CD4-positive, alpha-beta T cell treated with Interleukin-15 for 1 hour (primary cell): ENCODE measurements at regions not wholly inside any gene's neighbourhood (a gene's known extent, or its start where the extent isn't known, plus 50 kb on each side); places are given as distances from the start of the nearest gene placed in this dataset.
"Not testable (repeated sequence)": the region's sequence is repeated elsewhere in the genome, so short reads cannot be mapped to it uniquely, and the experiment has no call there.

Experiments used
- DNase-seq: peaks from one replicate; pipeline ENCODE4 v3.0.0-alpha.2; 2020

DNA sequence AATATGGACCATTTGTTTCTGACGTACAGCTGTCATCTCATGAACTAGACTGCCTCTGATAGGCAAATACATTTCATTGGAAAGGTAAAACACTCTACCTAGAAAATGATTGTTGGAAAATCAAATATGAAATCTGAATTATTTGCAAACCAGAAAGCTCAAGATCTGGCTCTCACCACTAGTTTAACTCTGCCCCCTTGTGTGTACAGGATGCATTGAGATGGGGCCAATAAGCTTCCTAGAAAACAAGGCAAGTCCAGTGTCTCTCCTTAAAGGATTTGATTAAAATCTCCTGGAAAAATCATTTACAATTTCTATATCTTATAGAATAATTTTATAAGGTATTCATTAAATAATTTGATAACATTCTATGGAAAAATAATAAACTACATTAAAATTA is 311.9 kb upstream of the ANKH start:
- no peak for DNase-seq

DNA sequence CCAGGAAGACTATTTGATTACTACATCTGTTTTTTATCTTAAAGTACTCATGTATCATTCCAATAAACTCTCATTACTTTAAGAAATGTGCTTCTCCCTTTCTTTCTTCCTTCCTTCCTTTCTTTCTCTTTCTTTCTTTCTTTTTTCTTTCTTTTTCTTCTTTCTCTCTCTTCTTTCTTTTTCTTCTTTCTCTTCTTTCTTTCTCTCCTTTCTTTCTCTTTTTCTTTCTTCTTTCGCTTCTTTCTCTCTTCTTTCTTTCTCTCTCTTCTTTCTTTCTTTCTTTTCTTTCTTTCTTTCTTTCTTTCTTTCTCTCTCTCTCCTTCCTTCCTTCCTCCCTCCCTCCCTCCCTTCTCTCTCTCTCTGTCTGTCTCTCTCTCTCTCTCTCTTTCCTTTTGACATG is 298.6 kb upstream of the ANKH start:
- no peak for DNase-seq

DNA sequence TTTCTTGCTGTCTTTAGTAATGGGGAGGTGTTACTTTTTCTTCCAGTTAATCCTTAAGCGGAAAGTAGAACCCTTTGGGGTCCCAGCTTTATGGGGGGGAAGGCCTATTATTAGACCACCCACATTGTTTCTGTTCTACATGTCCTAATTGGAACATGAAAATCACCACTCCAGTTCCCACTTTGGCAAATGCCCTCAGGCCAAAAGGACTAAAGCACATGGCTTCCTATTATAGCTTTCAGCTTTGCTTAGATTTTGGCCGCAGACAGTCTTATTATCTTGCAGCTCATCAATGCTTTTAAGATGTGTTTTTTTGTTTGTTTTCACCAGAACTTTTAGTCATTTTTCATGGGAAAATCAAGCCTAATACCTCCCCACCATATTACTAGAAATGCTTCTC is 296.8 kb upstream of the ANKH start:
- DNase-seq: no peak

DNA sequence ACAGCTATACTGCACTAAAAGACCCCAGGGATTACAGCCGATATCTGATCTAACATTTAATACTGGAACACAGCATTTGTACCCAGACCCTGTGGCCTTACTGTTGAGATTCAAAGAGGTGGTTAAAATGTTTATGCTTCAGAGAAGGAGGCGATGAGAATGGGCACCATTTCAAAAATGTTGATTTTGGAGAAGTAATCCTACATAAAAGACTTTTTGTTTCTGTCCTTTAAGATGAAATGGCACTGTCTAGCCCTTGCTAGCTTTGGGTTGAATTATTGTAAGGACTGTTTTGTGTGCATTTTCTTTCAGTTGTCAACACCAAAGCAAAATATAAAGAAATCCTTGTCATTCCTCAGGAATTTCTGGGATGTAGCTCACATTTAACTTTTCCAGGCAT is 288.5 kb upstream of the ANKH start:
- DNase-seq: no peak

DNA sequence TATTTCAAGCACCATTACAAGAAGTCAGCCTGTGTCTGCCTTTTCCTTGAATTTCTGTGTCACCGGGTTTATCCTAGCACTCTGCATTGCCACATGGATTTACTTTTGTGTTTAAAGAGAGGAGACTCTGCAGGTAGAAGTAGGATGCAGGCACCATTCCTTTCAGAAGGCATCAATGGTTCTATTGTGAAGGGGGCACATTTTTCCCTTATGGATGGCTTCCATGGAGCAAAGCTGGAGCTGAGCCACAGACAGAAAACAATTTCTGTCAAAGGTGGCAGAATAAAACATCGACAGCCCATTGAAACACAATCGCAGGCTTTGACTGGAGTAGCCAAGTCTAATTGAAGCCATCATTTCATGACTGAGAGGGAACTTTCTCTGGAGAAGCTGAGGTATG is 288.0 kb upstream of the ANKH start:
- no peak for DNase-seq

DNA sequence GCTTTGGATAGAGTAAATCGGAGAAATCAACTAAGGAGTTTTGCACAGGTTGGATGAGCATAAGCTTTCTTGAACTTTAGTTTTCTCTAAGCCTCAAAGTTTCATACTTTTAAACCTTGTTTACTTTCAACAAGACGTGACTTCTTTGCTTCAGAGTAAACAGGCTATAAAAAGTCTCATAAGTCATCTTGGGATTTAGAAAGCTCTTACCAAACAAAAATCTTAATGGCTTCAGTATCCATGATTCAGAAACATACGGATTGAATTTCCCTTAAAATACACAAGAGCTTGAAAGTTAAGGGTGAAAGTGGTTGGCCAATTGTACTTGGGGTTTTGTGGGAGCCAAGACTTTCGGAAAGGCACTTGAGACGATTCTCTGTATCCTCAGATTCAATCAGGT is 270.9 kb upstream of the ANKH start:
- no peak for DNase-seq

DNA sequence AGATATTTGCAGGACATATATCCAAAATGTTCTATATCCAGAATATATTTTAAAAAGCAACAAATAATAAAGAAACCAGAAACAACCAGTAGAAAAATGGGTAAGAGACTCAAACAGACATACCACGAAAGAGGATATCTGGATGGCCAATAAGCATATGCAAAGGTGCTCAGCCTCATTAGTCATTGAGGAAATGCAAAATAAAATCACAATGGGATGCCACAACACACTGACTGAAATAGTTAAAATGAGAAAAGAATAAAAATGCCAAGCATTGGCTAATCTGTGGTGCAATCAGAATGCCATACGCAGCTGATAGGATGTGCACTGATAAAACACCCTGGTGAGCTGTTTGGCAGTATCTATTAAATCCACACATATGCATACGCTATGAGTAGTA is 265.8 kb upstream of the ANKH start:
- DNase-seq: no peak

DNA sequence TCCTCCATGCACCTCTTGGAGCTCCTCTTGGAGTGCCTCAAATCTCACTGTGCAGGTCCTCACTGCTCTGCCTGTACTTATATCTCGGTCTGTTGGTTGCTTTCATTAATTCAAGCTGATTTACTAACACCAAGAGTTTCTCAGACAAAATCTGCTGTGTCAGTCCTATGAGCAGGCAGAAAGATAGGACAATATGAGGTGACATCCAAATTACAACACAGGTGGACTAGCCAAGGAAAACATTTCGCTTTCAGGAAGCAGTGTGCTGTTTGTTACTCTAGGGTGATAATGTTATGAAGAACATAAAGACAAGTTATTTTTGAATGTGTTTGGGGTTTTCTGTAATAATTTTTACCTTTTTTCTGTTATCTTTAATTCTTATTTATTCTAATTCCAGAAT is 264.1 kb upstream of the ANKH start:
- DNase-seq: no peak

DNA sequence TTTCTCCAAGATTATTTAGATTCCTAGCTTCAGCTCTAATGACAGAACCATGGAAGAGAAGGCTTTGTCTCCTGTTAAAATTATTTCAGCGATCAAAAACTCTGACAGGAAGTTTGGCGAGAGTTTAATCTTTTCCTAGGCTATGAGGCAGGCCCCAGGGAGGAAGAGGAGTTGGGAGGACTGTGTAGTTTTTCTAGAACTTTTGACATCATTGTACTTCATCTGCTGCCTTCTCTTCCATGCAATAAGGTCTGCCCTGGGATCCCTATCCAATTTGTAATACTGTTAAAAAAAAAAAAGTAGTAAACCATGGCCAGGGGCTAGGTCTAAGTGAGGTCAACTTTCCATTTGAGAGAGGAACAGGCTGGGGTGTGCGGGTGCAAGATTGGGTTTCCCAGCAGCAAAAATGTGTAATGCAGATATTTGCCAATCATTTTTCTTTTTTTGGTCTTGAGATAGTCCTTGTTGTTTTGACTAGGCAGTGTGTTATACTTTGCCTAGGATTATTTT is 261.9 kb upstream of the ANKH start:
- DNase-seq: no peak

DNA sequence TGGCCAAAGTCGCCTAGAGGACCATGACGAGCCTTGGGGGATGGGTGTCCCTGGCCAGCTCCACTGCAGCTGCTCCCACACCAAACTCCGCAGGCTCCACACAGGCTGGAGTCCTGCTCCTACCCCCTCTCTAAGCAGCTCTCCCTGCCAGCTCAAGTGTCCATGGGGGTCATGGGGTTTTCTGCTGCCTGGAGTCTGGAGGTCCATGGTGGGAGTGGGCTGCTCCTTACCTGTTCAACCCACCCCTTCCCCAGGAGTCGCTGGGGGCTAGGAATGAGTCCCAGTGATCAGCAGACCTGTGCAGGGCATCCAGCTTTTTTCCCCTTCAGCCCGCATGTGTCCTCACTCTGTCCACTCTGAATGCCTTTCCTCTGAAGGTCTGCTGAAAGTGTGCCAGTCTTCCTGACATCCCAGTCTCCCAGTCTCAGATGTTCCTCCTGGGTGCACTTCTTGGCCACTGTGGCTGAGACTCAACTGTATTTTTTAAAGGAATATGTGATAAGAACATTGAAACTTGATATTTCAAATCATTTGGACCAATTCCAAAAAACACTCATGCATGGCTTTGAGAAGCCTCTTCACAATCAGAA is 261.3 kb upstream of the ANKH start:
- DNase-seq: no peak

DNA sequence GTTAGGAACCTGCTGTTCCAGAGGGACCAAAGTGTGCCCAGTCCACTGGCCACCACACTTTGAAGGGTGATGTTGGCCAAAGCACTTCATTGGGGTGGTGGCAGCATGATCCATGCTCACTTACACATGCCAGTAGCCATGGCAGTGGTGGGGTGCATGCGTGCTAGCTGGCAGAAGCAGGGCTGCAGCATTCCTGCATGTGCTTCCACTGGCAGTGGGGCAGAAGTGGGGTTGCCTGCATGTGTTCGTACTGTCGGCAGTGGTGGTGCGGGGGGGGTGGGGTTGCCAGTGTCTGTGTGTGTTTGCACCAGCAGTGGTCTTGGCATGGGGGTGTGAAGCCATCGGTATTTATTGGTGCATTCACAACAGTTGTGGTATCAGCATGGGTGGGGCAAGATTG is 260.3 kb upstream of the ANKH start:
- DNase-seq: no peak

DNA sequence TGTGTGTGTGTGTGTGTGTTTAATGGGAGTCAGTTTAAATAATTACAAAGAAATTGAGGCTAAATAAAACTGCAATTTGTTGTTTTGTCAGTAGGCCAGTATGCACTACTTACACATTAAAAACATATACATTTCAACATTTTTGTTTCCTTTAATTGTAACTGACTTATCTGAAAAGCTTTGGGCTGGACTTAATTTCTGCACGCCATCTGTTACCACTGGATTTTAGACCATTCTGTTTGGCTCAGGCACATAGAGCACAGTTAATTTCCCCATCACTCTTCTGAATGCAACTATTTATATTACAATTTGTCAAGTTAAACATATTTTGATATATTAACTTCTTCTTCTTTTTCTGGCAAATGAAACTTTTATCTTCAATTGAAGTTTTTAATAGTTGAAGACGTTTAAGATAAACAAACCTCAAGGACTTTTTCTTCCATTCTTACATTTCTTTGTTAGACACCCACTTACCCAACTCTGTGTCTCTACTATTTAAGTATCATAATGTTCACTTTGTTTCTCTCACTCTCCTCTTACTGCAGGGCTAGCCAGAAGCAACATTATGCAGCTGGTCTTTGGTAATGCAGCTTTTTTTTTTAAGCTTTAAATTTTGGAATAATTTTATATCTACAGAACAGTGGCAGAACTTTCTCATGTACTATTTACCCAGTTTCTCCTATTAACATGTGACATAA is 253.4 kb upstream of the ANKH start:
- no peak for DNase-seq

DNA sequence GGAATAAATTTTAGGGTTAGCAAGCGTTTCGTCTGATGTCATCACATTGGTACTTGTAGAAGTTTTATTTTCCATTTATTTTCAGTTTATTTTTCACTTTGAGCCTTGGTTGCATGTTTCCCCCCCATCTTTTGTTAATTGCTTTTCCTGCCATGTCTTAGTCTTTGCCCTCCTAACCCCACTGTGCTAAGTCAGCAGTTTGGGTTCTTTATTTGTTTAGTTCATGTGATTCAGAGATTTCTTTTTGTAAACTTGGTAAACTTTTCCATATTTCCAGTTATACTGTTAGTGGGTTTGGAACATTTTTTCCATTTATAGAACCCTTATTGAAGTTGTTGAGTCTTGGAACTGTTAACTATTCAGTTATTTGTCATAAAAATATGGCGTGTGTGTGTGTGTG is 252.9 kb upstream of the ANKH start:
- DNase-seq: no peak

DNA sequence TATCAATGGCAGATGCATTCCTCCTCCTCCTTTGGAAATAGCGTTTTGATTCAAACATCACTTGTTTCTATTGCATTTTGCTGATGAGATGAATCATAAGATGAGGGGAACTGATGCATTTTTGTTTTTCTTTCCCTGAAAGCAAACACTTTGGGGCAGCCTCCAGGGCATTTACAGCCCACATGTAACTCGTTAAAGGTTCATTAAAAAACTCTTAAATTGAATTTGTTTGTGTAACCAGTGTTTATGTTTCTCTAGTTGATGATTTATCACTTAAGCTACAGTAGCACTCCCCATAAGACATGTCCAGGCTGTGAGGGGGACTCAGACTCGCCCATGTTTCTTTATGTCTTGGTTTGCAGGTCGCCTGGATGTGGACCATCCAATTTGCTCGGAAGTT is 246.1 kb upstream of the ANKH start:
- no peak for DNase-seq

DNA sequence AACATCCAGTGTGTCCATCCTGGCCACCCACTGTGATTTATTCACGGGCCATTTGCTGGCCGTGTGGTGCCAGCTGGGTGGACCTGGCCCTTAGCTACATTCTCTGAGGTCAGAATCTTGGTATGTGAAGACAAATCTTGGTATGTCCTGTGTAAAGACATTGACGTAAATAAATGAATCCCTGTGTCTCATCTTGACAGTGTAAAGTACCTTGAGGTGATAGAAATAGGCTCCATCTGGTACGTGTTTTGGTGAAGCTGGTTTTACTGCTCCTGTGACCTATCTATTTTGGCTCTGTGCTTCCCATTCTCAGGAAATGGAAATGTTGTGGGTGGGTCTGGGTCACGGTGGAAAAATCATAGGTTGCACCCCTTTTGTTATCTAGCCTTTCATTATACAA is 245.4 kb upstream of the ANKH start:
- DNase-seq: no peak

DNA sequence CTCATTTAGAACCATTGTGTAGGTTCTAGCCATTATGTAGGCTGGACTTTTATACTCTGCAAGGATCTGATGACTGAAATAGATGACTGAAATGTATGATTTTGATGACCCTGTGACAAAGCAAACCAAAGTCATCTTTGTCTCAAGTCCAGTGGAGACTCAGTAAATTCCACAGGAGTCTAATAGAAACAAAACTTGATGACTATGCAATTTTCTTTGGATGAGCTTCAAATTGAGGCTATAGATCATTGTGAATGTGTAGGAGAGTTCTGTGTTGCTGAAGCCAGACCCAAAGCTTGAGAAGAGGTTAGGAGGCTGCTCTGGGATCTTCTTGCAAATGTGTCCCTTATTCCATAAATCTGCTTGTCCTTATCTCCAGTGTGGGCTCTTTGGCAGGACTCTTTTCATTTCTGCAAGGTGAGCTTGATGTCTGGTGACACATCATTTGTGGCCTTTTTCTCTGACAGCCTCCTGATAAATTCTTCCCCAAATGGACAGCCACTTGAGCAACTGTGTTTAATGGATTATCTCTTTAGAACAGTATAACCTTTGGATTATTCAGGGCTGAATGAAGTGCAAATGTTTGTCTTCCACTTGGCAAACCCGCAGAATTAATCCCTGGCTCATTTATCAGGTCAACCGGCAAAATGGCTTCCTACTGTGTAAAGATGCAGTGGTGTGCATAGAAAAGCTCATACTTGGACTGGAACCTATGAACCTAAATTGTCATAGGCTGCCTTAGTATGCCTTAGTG is 235.1 kb upstream of the ANKH start:
- no peak for DNase-seq

DNA sequence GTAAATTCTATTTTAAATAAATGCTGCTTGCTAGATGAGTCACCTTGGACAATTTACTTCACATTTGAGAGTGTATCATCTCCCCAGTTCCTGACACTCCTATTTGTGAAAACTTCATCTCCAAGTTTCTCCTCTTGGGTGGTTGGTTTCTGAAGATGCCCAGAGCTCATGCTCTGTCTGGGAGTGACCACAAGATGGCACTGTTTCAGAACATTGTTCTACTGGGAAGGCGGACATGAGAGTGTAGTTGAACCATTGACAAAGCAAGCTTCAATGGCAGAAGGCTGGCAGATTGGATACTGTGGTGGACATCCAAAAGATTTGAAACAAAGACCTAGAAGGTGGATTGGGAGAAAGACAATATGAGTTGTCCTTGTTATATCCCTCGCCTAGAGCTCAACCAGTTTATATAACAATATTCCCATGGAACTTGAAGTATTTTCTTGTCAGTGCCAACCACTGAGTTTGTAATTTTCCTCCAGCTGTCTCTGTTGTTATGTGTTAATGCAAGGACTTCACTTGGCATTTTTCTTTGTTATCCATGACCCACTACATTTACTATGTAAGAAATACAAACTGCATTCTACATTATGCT is 234.3 kb upstream of the ANKH start:
- DNase-seq: no peak

DNA sequence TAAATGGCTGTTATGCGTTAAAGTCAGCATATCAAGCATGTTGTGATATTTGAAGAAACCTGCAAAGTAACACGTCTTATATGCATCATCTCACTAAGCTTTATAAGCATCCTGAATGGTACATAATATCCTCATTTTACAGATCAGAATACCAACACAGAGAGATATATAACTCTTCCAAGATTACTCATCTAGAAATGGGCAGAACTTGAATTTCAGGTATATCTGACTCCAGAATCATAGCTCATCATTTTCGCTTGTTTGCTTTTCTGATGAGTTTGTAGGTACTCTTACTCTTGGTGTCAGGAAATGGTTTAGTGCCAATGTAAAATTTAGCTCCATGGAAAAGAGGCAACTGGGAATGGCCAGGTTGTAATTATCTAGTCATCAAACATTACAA is 232.3 kb upstream of the ANKH start:
- no peak for DNase-seq

DNA sequence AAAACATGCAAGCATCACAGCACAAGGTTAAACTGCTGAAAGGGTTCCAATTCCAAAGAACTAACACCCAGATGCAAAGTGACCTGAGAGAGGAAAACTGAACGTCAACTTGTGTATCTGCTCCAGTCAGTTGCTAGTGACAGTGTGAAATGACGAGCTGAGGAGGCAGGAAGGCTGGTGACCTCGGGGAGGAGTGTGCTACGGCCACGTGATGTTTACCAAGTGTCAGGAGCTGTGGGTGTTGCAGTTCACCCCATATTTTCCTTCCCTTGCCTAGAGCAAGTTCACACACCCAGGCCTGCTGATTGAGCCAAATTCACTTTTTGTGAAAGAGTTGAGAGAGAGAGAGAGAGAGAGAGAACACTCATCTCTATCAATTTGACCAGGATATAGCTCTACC is 231.6 kb upstream of the ANKH start:
- DNase-seq: no peak

DNA sequence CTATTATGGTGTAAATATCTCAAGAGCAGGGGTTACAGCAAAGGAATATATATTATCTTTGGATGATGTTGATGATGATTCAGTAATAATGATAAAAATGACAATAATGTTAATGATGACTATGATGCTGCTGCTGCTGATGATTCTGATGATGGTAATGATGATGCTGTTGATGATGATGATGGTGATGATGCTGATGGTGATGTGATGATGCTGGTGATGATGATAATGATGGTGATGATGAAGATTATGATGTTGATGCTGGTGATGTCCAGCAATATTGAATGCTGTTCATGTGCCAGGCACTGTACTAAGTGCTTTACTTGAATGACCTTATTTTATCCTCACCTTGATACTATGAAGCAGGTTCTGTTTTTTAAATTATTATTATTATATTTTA is 226.0 kb upstream of the ANKH start:
- DNase-seq: no peak

DNA sequence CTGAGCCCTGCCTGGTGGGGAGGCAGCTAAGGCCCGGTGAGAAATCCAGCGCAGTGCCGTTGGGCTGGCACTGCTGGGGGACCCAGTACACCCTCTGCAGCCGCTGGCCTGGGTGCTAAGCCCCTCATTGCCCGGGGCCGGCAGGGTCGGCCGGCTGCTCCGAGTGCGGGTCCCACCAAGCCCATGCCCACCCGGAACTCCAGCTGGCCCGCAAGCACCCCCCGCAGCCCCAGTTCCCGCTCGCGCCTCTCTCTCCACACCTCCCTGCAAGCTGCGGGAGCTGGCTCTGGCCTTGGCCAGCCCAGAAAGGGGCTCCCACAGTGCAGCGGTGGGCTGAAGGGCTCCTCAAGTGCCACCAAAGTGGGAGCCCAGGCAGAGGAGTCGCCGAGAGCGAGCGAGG is 225.1 kb upstream of the ANKH start:
- not testable (repeated sequence) for DNase-seq

DNA sequence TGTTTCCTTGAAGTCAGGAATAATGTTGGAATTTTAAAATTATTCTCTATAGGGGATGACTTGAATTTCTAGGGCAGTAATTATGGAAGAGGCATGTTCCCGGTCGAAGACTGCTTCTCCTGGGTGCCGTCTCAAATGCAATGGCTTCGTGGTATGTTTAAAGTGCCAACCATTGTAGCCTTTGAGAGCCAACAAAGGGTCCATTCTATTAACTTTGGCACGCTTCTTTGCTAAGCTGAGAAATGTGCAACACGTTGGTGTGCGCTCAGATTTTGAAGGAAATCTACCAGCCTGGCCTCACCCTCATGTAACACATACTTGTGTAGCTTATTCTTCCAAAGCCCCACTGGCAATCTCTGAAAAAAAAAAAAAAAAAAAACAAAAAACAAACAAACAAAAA is 221.2 kb upstream of the ANKH start:
- DNase-seq: no peak

DNA sequence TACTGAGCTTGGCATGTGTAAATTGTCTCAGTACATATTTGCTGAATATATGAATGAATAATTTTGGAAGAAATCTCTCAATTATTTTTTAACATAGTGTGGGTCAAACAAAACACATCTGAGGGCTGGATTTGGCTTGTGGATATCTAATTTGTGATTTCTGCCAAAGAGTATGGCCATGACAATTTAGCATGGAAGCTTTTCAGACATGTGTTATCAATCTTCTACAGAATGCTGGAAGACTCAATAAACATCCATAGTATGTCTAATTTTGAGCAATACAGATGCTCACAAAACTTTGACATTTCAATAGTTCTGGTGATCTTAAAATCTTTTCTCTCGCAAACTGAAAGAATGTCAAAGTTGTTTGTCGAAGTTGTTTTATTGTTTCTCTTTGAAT is 214.1 kb upstream of the ANKH start:
- DNase-seq: no peak

DNA sequence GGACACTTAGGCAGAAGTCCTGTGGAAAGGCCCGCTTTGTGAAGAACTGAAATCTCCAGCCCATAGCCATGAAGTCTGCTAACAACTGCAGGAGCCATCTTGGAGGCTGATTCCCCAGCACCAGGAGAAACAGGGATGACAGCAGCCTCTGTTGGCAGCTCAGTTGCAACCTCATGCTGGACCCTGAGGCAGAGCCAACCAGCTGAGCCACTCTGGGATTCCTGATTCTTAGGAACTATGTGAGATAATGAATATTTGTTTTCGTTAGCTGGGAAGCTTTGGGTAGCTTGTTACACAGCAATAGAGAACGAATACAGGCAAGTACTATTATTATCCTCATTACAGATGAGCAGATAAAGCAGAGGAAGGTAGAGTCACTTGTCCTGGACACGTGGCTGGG is 210.5 kb upstream of the ANKH start:
- DNase-seq: no peak
